ENCODE measurements at regions not wholly inside any gene's neighbourhood (a gene's known extent, or its start where the extent isn't known, plus 50 kb on each side); places are given as distances from the start of the nearest gene placed in this dataset.

- Histone ChIP-seq H2BK5ac (ENCODE audit: low read depth, low read length, poor library complexity, severe bottlenecking) (peak overlapping the region; percentile 74), H3K23ac (ENCODE audit: low read length in 2 of 2) (no peak overlapping the region), H3K14ac (ENCODE audit: low read length in 2 of 2) (no peak overlapping the region), H3K4me1 (ENCODE audit: control insufficient read depth, insufficient read depth, low read depth, low read length) (peaks cover 11% of the 10 kb centered on the region), H3K4ac (ENCODE audit: low read depth in 1 of 2, low read length in 2 of 2) (no peak overlapping the region), H3K27ac (ENCODE audit: low read length, poor library complexity, severe bottlenecking) (peak overlapping the region; percentile 94), H2BK12ac (ENCODE audit: low read length in 2 of 2) (peak overlapping the region; percentile 45 to 85), H2AK5ac (ENCODE audit: low read length, severe bottlenecking) (peak overlapping the region; percentile 99), H3K36me3 (ENCODE audit: control insufficient read depth in 1 of 2, insufficient read depth in 2 of 2, low read depth in 1 of 2, low read length in 2 of 2) (no peaks in the 10 kb centered on the region), H3K27me3 (ENCODE audit: control insufficient read depth in 1 of 2, insufficient read depth in 1 of 2, low read length in 2 of 2) (no peaks in the 10 kb centered on the region), H2BK120ac (ENCODE audit: low read depth, low read length) (no peak overlapping the region), H3K4me2 (ENCODE audit: low read length, poor library complexity, severe bottlenecking) (no peak overlapping the region), H2BK15ac (ENCODE audit: low read depth, poor library complexity, severe bottlenecking) (no peak overlapping the region), H3K9ac (ENCODE audit: low read length) (peak overlapping the region; percentile 88), H4K91ac (ENCODE audit: low read length) (no peak overlapping the region), H2AFZ (ENCODE audit: low read depth, low read length) (no peak overlapping the region), H4K8ac (ENCODE audit: low read length) (no peak overlapping the region), H3K4me3 (ENCODE audit: insufficient read depth in 1 of 2, low read depth in 1 of 2, low read length in 2 of 2) (no peak overlapping the region), H3K9me3 (ENCODE audit: control insufficient read depth, low read length) (no peaks in the 10 kb centered on the region), H3K79me1 (replicated peaks; ENCODE audit: low read length, poor library complexity, severe bottlenecking) (no peaks in the 10 kb centered on the region), H3K18ac (ENCODE audit: low read depth in 1 of 2, low read length in 2 of 2) (peak overlapping the region in 1 of 2 experiments; percentile 5)
- DNase-seq = no peak
- WGBS = 100% methylated on average over 1 of the region's 3 CpGs
These were observed 56.7 kb upstream of the LMCD1 start for GRCh38 chr3:8444883-8445282.

- WGBS = 25% methylated on average over 2 of the region's 2 CpGs
- DNase-seq = peak; percentile 82
These were observed 55.8 kb upstream of the LMCD1 start for GRCh38 chr3:8445861-8446260.

GRCh38 chr3:8446845-8447244 is 54.8 kb upstream of the LMCD1 start:
- no peak overlapping the region for H4K91ac ChIP-seq (ENCODE audit: low read length)
- WGBS = no CpG with 5 or more reads among the region's 2 CpGs
- no peak overlapping the region for H2BK120ac ChIP-seq (ENCODE audit: low read depth, low read length)
- H3K9me3 ChIP-seq (ENCODE audit: control insufficient read depth, low read length) = no peaks in the 10 kb centered on the region
- no peak overlapping the region for H2BK12ac ChIP-seq (ENCODE audit: low read length in 2 of 2)
- no peak overlapping the region for H4K8ac ChIP-seq (ENCODE audit: low read length)
- no peaks in the 10 kb centered on the region for H3K36me3 ChIP-seq (ENCODE audit: control insufficient read depth in 1 of 2, insufficient read depth in 2 of 2, low read depth in 1 of 2, low read length in 2 of 2)
- H3K23ac ChIP-seq (ENCODE audit: low read length in 2 of 2) = no peak overlapping the region
- DNase-seq = no peak
- no peak overlapping the region for H3K18ac ChIP-seq (ENCODE audit: low read depth in 1 of 2, low read length in 2 of 2)
- H3K4me2 ChIP-seq (ENCODE audit: low read length, poor library complexity, severe bottlenecking) = no peak overlapping the region
- no peak overlapping the region for H2BK15ac ChIP-seq (ENCODE audit: low read depth, poor library complexity, severe bottlenecking)
- no peaks in the 10 kb centered on the region for H3K79me1 ChIP-seq (replicated peaks; ENCODE audit: low read length, poor library complexity, severe bottlenecking)
- H2AFZ ChIP-seq (ENCODE audit: low read depth, low read length) = no peak overlapping the region
- no peak overlapping the region for H3K4ac ChIP-seq (ENCODE audit: low read depth in 1 of 2, low read length in 2 of 2)
- no peak overlapping the region for H2AK5ac ChIP-seq (ENCODE audit: low read length, severe bottlenecking)
- H3K9ac ChIP-seq (ENCODE audit: low read length) = no peak overlapping the region
- H3K27ac ChIP-seq (ENCODE audit: low read length, poor library complexity, severe bottlenecking) = peak overlapping the region; percentile 34
- no peak overlapping the region for H3K14ac ChIP-seq (ENCODE audit: low read length in 2 of 2)
- peaks cover 12% of the 10 kb centered on the region for H3K4me1 ChIP-seq (ENCODE audit: control insufficient read depth, insufficient read depth, low read depth, low read length)
- no peaks in the 10 kb centered on the region for H3K27me3 ChIP-seq (ENCODE audit: control insufficient read depth in 1 of 2, insufficient read depth in 1 of 2, low read length in 2 of 2)
- H2BK5ac ChIP-seq (ENCODE audit: low read depth, low read length, poor library complexity, severe bottlenecking) = no peak overlapping the region
- H3K4me3 ChIP-seq (ENCODE audit: insufficient read depth in 1 of 2, low read depth in 1 of 2, low read length in 2 of 2) = no peak overlapping the region

More at GRCh38 chr3:8445861-8446260, 55.8 kb upstream of the LMCD1 start:
- peak overlapping the region in 1 of 2 experiments; percentile 33 for H3K4ac ChIP-seq (ENCODE audit: low read depth in 1 of 2, low read length in 2 of 2)
- no peak overlapping the region for H3K4me3 ChIP-seq (ENCODE audit: insufficient read depth in 1 of 2, low read depth in 1 of 2, low read length in 2 of 2)
- peak overlapping the region; percentile 94 for H3K27ac ChIP-seq (ENCODE audit: low read length, poor library complexity, severe bottlenecking)
- no peaks in the 10 kb centered on the region for H3K27me3 ChIP-seq (ENCODE audit: control insufficient read depth in 1 of 2, insufficient read depth in 1 of 2, low read length in 2 of 2)
- H2BK15ac ChIP-seq (ENCODE audit: low read depth, poor library complexity, severe bottlenecking) = no peak overlapping the region
- H2BK12ac ChIP-seq (ENCODE audit: low read length in 2 of 2) = no peak overlapping the region
- H2BK120ac ChIP-seq (ENCODE audit: low read depth, low read length) = no peak overlapping the region
- H3K36me3 ChIP-seq (ENCODE audit: control insufficient read depth in 1 of 2, insufficient read depth in 2 of 2, low read depth in 1 of 2, low read length in 2 of 2) = no peaks in the 10 kb centered on the region
- peak overlapping the region; percentile 61 for H2AK5ac ChIP-seq (ENCODE audit: low read length, severe bottlenecking)
- H2BK5ac ChIP-seq (ENCODE audit: low read depth, low read length, poor library complexity, severe bottlenecking) = peak overlapping the region; percentile 66
- H3K23ac ChIP-seq (ENCODE audit: low read length in 2 of 2) = no peak overlapping the region
- peaks cover 11% of the 10 kb centered on the region for H3K4me1 ChIP-seq (ENCODE audit: control insufficient read depth, insufficient read depth, low read depth, low read length)
- peak overlapping the region; percentile 12 for H4K8ac ChIP-seq (ENCODE audit: low read length)
- no peak overlapping the region for H3K14ac ChIP-seq (ENCODE audit: low read length in 2 of 2)
- H2AFZ ChIP-seq (ENCODE audit: low read depth, low read length) = no peak overlapping the region
- peak overlapping the region; percentile 88 for H3K9ac ChIP-seq (ENCODE audit: low read length)
- H3K79me1 ChIP-seq (replicated peaks; ENCODE audit: low read length, poor library complexity, severe bottlenecking) = no peaks in the 10 kb centered on the region
- H3K9me3 ChIP-seq (ENCODE audit: control insufficient read depth, low read length) = no peaks in the 10 kb centered on the region
- no peak overlapping the region for H3K18ac ChIP-seq (ENCODE audit: low read depth in 1 of 2, low read length in 2 of 2)
- no peak overlapping the region for H4K91ac ChIP-seq (ENCODE audit: low read length)
- H3K4me2 ChIP-seq (ENCODE audit: low read length, poor library complexity, severe bottlenecking) = no peak overlapping the region

- no peak overlapping the region for H4K8ac ChIP-seq (ENCODE audit: low read length)
- H3K36me3 ChIP-seq (ENCODE audit: control insufficient read depth in 1 of 2, insufficient read depth in 2 of 2, low read depth in 1 of 2, low read length in 2 of 2) = no peaks in the 10 kb centered on the region
- no peak overlapping the region for H2AFZ ChIP-seq (ENCODE audit: low read depth, low read length)
- no peak overlapping the region for H3K4ac ChIP-seq (ENCODE audit: low read depth in 1 of 2, low read length in 2 of 2)
- no peak overlapping the region for H2BK12ac ChIP-seq (ENCODE audit: low read length in 2 of 2)
- peaks cover 4% of the 10 kb centered on the region for H3K4me1 ChIP-seq (ENCODE audit: control insufficient read depth, insufficient read depth, low read depth, low read length)
- no peak overlapping the region for H3K23ac ChIP-seq (ENCODE audit: low read length in 2 of 2)
- no peak overlapping the region for H3K4me3 ChIP-seq (ENCODE audit: insufficient read depth in 1 of 2, low read depth in 1 of 2, low read length in 2 of 2)
- no peak overlapping the region for H3K18ac ChIP-seq (ENCODE audit: low read depth in 1 of 2, low read length in 2 of 2)
- H3K9me3 ChIP-seq (ENCODE audit: control insufficient read depth, low read length) = no peaks in the 10 kb centered on the region
- H2BK120ac ChIP-seq (ENCODE audit: low read depth, low read length) = no peak overlapping the region
- no peak overlapping the region for H3K27ac ChIP-seq (ENCODE audit: low read length, poor library complexity, severe bottlenecking)
- H2AK5ac ChIP-seq (ENCODE audit: low read length, severe bottlenecking) = peak overlapping the region; percentile 44
- H3K14ac ChIP-seq (ENCODE audit: low read length in 2 of 2) = no peak overlapping the region
- H3K9ac ChIP-seq (ENCODE audit: low read length) = peak overlapping the region; percentile 59
- no peak overlapping the region for H4K91ac ChIP-seq (ENCODE audit: low read length)
- no peak for DNase-seq
- H2BK15ac ChIP-seq (ENCODE audit: low read depth, poor library complexity, severe bottlenecking) = no peak overlapping the region
- no peak overlapping the region for H3K4me2 ChIP-seq (ENCODE audit: low read length, poor library complexity, severe bottlenecking)
- H3K79me1 ChIP-seq (replicated peaks; ENCODE audit: low read length, poor library complexity, severe bottlenecking) = no peaks in the 10 kb centered on the region
- no peak overlapping the region for H2BK5ac ChIP-seq (ENCODE audit: low read depth, low read length, poor library complexity, severe bottlenecking)
- no peaks in the 10 kb centered on the region for H3K27me3 ChIP-seq (ENCODE audit: control insufficient read depth in 1 of 2, insufficient read depth in 1 of 2, low read length in 2 of 2)
These were observed 51.0 kb upstream of the LMCD1 start for GRCh38 chr3:8450618-8451017.

Data from mesenchymal stem cell (in vitro differentiated cells and primary cell).